Activated B cell treated with CpG ODN at 0.5 μM for 24 hours (primary cell): ENCODE measurements at regions not wholly inside any gene's neighbourhood (a gene's known extent, or its start where the extent isn't known, plus 50 kb on each side); places are given as distances from the start of the nearest gene placed in this dataset.

Experiments used
- ATAC-seq: fragments of 200-7000 bp; cut with Tn5 transposase; one replicate; pipeline ENCODE4 v1.10.0; 2021; ENCODE audit warnings: low read depth, mild to moderate bottlenecking, moderate library complexity
- CTCF ChIA-PET: fragments of 350-600 bp; sonication (Branson Sonifier 250); formaldehyde crosslinking; loops from one replicate; lab custom pipeline; 2021; ENCODE audit warnings: antibody characterized with exemption; lab: Charles Lee
- POLR2A ChIA-PET: fragments of 350-600 bp; sonication (Branson Sonifier 250); formaldehyde crosslinking; loops from one replicate; lab custom pipeline; 2021; ENCODE audit warnings: antibody characterized with exemption; lab: Charles Lee
- DNase-seq: peaks from one replicate; pipeline ENCODE4 v3.0.0; 2022
- H3K27ac Mint-ChIP-seq: one replicate; pipeline ENCODE4 v1.8.0; 2020; ENCODE audit warnings: mixed read lengths
- H3K27me3 Mint-ChIP-seq: one replicate; pipeline ENCODE4 v1.8.0; 2021; ENCODE audit warnings: mixed read lengths
- H3K36me3 Mint-ChIP-seq: one replicate; pipeline ENCODE4 v1.8.0; 2021; ENCODE audit warnings: low read depth, mixed read lengths
- H3K4me1 Mint-ChIP-seq: one replicate; pipeline ENCODE4 v1.8.0; 2021; ENCODE audit warnings: mixed read lengths
- H3K4me3 Mint-ChIP-seq: one replicate; pipeline ENCODE4 v1.8.0; 2020; ENCODE audit warnings: mild to moderate bottlenecking, mixed read lengths
- H3K9me3 Mint-ChIP-seq: one replicate; pipeline ENCODE4 v1.8.0; 2020; ENCODE audit warnings: mixed read lengths
- intact Hi-C: fragments of 100-400 bp; cut with micrococcal nuclease; formaldehyde crosslinking; loops from one replicate; pipeline ENCODE4 v1.15.1; 2024
- TF ChIP-seq, protein P1 (sequence below): fragments of 200-600 bp; IDR thresholded peaks from one replicate; pipeline ENCODE4 v1.8.0; 2022; ENCODE audit warnings: antibody characterized with exemption, mild to moderate bottlenecking

DNA sequence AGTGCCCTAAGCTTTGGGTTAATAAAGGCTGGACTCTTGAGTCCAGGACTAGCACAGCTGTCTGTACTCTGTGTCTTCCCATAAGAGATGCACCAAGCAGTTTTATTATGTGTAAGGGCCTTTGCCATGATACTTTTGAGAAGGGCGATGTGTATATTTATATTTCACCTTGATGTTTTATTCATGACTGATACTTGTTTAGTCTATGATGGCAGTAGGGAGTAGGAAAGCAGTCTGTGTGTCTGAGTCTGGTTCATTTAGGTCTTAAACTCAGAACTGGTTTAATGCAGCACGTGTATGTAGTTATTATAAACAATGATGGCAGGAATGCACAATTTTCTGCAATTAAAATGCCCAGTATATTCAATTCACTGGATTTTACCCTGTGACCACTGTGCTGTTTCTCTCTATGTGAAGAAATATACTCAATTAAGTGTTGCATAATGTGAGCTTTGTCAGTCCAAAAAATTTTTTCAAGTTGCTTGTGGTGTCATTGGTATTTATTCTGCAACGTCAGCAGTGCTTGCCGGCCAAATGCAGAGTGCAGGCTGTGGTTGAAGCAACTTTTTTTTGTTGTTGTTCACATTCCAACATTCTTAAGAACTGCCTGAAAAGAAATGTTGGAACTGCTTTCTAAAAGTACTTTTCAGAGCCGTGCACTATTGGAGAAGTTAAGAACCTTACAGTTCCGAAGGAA, 423.7 kb upstream of the SEMA6D start:
- H3K36me3 Mint-ChIP-seq = no peaks in the 10 kb centered on the region
- no peaks in the 10 kb centered on the region for H3K27me3 Mint-ChIP-seq
- H3K4me3 Mint-ChIP-seq = no peak overlapping the region
- ATAC-seq = no peak
- TF ChIP-seq, protein P1, sequence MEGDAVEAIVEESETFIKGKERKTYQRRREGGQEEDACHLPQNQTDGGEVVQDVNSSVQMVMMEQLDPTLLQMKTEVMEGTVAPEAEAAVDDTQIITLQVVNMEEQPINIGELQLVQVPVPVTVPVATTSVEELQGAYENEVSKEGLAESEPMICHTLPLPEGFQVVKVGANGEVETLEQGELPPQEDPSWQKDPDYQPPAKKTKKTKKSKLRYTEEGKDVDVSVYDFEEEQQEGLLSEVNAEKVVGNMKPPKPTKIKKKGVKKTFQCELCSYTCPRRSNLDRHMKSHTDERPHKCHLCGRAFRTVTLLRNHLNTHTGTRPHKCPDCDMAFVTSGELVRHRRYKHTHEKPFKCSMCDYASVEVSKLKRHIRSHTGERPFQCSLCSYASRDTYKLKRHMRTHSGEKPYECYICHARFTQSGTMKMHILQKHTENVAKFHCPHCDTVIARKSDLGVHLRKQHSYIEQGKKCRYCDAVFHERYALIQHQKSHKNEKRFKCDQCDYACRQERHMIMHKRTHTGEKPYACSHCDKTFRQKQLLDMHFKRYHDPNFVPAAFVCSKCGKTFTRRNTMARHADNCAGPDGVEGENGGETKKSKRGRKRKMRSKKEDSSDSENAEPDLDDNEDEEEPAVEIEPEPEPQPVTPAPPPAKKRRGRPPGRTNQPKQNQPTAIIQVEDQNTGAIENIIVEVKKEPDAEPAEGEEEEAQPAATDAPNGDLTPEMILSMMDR = no peak
- no peaks in the 10 kb centered on the region for H3K4me1 Mint-ChIP-seq
- CTCF ChIA-PET = no interaction called here
- H3K9me3 Mint-ChIP-seq = no peaks in the 10 kb centered on the region
- no peak for DNase-seq
- POLR2A ChIA-PET = no interaction called here
- no peak overlapping the region for H3K27ac Mint-ChIP-seq
- intact Hi-C loops = no loop called here

DNA sequence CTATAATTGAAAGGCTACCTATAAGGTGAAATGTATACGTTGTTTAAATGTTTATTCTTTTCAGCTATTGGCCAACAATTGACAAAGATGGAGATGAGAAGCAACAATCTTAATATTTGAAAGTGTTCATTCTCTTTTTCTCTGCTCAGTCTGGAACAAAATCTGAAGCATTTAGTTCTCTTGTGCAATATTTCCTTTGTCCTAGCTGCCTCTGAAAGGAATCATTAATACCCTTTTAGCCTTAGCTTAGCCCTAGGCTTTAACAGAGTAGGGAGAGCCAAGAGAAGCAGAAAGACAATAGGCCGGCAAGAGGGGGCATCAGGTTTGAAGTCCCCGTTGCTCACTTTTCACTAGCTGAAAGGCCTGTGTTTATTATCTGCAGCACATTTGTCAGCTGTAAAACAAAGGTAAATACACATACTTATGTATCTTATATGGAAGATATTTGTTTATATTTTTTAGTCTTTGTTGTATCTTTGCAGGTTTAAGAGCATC, 422.5 kb upstream of the SEMA6D start:
- POLR2A ChIA-PET = no interaction called here
- no peaks in the 10 kb centered on the region for H3K4me1 Mint-ChIP-seq
- H3K27me3 Mint-ChIP-seq = no peaks in the 10 kb centered on the region
- no peaks in the 10 kb centered on the region for H3K9me3 Mint-ChIP-seq
- ATAC-seq = no peak
- CTCF ChIA-PET = no interaction called here
- intact Hi-C loops = no loop called here
- H3K4me3 Mint-ChIP-seq = no peak overlapping the region
- TF ChIP-seq, protein P1 = no peak
- H3K27ac Mint-ChIP-seq = no peak overlapping the region
- DNase-seq = no peak
- no peaks in the 10 kb centered on the region for H3K36me3 Mint-ChIP-seq

DNA sequence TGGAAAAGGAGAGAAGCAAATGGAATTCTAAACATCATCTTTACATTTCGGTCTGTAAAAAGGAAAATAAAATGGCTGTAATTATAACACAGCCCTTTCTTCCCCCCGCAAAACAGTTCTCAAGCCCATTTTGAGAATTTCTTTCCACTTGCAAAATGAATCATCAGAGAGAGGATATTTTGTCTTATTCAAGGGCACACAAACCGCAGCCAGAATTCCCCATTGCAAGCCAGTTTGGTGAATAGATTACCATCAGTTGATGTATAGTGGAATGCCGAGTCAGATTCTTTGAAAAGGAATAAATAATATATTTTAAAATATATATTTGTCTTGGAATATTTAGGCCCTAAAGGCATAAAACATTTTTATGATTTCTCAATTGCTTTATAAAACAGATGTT, 420.4 kb upstream of the SEMA6D start:
- POLR2A ChIA-PET = no interaction called here
- CTCF ChIA-PET = no interaction called here
- TF ChIP-seq, protein P1 = no peak
- Mint-ChIP-seq H3K27me3 (no peaks in the 10 kb centered on the region), H3K4me3 (no peak overlapping the region), H3K9me3 (no peaks in the 10 kb centered on the region), H3K27ac (no peak overlapping the region), H3K4me1 (no peaks in the 10 kb centered on the region), H3K36me3 (no peaks in the 10 kb centered on the region)
- no peak for DNase-seq
- intact Hi-C loops = no loop called here
- ATAC-seq = no peak

DNA sequence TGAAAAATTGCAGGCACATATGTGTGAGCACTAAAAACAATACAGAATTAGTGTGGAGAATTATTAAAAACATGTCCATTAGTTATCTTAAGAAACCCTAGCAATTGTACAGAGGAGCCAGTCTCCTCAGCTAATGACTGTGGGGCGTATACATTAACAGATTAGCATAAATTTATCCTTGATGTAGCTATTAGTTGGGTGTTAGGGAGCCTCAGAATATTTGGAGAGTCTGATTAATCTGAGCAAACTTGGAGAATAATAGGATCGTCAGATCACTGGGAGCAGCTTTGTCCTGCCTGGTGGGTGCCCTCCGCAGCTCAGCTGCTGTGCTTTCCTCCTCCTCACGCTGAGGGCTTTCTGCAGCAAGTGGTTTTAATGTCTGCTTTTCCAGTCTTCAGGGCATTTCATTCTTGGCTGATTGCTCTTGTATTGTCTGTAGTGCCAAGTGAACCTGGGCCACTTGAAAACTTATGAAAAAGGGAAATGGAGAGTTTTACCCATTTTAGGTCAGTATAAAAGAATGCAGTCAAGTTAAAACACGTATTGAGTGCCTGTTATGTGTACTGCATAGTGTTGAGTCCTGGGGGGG, 417.4 kb upstream of the SEMA6D start:
- TF ChIP-seq, protein P1 = no peak
- H3K4me3 Mint-ChIP-seq = no peak overlapping the region
- intact Hi-C loops = no loop called here
- H3K27ac Mint-ChIP-seq = no peak overlapping the region
- H3K27me3 Mint-ChIP-seq = no peaks in the 10 kb centered on the region
- ChIA-PET CTCF (no interaction called here), POLR2A (no interaction called here)
- DNase-seq = no peak
- H3K36me3 Mint-ChIP-seq = no peaks in the 10 kb centered on the region
- ATAC-seq = no peak
- no peaks in the 10 kb centered on the region for H3K9me3 Mint-ChIP-seq
- no peaks in the 10 kb centered on the region for H3K4me1 Mint-ChIP-seq

DNA sequence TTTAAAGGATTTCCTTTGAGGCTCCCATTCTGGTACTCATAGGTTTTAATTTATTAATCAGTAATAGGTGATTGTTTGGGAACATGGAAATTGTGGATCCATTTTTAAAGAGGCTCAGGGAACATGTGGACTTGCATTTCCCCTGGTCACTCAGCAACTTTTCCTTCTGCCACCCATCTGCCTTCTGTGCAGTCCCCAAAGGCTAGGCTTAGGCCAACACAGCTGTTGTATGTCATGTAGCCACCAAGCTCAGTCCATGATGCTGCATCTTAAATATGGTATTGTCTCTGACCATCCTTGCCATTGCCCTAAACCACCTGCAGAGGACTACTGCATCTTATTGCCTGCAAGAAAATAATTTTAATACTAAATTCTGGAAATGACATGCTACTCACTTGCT, 416.7 kb upstream of the SEMA6D start:
- no peak overlapping the region for H3K4me3 Mint-ChIP-seq
- DNase-seq (no peak), ATAC-seq (no peak)
- no peak overlapping the region for H3K27ac Mint-ChIP-seq
- no peaks in the 10 kb centered on the region for H3K9me3 Mint-ChIP-seq
- no peaks in the 10 kb centered on the region for H3K4me1 Mint-ChIP-seq
- H3K36me3 Mint-ChIP-seq = no peaks in the 10 kb centered on the region
- TF ChIP-seq, protein P1 = no peak
- intact Hi-C loops = no loop called here
- CTCF ChIA-PET = no interaction called here
- no peaks in the 10 kb centered on the region for H3K27me3 Mint-ChIP-seq
- POLR2A ChIA-PET = no interaction called here
